Tibial artery (tissue), 4 donors: ENCODE measurements at regions not wholly inside any gene's neighbourhood (a gene's known extent, or its start where the extent isn't known, plus 50 kb on each side); places are given as distances from the start of the nearest gene placed in this dataset.
A peak's percentile ranks its signal among the peaks of the same experiment; 100 is the strongest.

Source experiments
- DNase-seq, 2 donors: peaks; one replicate each; pipeline ENCODE4 v3.0.0-alpha.2; 2019
- H3K27ac ChIP-seq, 2 donors: fragments of 200-600 bp; sonication (generic) in 1 of 2; 1 replicate in 1 of 2; 2 replicates in 1 of 2; pipeline ENCODE4 v1.5.1; 2018 to 2019; ENCODE audit warnings: mild to moderate bottlenecking in 1 of 2
- H3K27me3 ChIP-seq, 2 donors: fragments of 200-600 bp; sonication (generic) in 1 of 2; one replicate each; pipeline versions ENCODE4 v1.5.1 to v1.6.0; 2016 to 2019
- H3K36me3 ChIP-seq, 3 donors: fragments of 200-600 bp; sonication (generic) in 2 of 3; one replicate each; pipeline ENCODE4 v1.5.1; 2016 to 2019; ENCODE audit warnings: mild to moderate bottlenecking in 2 of 3
- H3K4me1 ChIP-seq, 4 donors: fragments of 200-600 bp; sonication (generic) in 2 of 4; 1 replicate in 3 of 4; 2 replicates in 1 of 4; pipeline ENCODE4 v1.5.1; 2016 to 2019
- H3K4me3 ChIP-seq, 2 donors: fragments of 200-600 bp; sonication (generic) in 1 of 2; 1 replicate in 1 of 2; 2 replicates in 1 of 2; pipeline ENCODE4 v1.5.1; 2018 to 2019; ENCODE audit warnings: mild to moderate bottlenecking in 2 of 2
- H3K9me3 ChIP-seq, 3 donors: fragments of 200-600 bp; sonication (generic) in 1 of 3; one replicate each; pipeline ENCODE4 v1.5.1; 2016 to 2019
- CTCF ChIP-seq, 2 experiments: fragments of 200-600 bp in 1 of 2; fragments of 450-650 bp in 1 of 2; IDR thresholded peaks; one replicate each; pipeline ENCODE4 v1.5.1; 2017 to 2019; ENCODE audit warnings: antibody characterized with exemption in 2 of 2, mild to moderate bottlenecking in 1 of 2, moderate library complexity in 1 of 2
- intact Hi-C: fragments of 100-400 bp; cut with DNase I; formaldehyde crosslinking; loops from one replicate; pipeline ENCODE4 v1.15.0; 2023; ENCODE audit warnings: low total_unique reads

- no peaks in the 10 kb centered on the region for H3K27me3 ChIP-seq
- TF ChIP-seq CTCF (IDR thresholded peaks at IDR 0.05), result no peak
- no peak for DNase-seq
- intact Hi-C loops, result no loop called here
- no peak overlapping the region for H3K4me3 ChIP-seq
- no peaks in the 10 kb centered on the region for H3K4me1 ChIP-seq
- H3K27ac ChIP-seq, result no peak overlapping the region
- no peaks in the 10 kb centered on the region for H3K36me3 ChIP-seq
- H3K9me3 ChIP-seq, result no peaks in the 10 kb centered on the region
These were observed 103.4 kb upstream of the NUDT7 start for GRCh38 chr16:77618951-77619350.

GRCh38 chr16:77624085-77624484 is 98.2 kb upstream of the NUDT7 start:
- Histone ChIP-seq H3K36me3 (no peaks in the 10 kb centered on the region), H3K27me3 (peaks cover 0 to 3% of the 10 kb centered on the region in 2 donors), H3K4me1 (no peaks in the 10 kb centered on the region), H3K27ac (no peak overlapping the region), H3K4me3 (no peak overlapping the region), H3K9me3 (no peaks in the 10 kb centered on the region)
- intact Hi-C loops, result no loop called here
- TF ChIP-seq CTCF (IDR thresholded peaks at IDR 0.05), result no peak
- no peak for DNase-seq

GRCh38 chr16:77636615-77637014 is 85.7 kb upstream of the NUDT7 start:
- no peaks in the 10 kb centered on the region for H3K9me3 ChIP-seq
- no peaks in the 10 kb centered on the region for H3K27me3 ChIP-seq
- H3K27ac ChIP-seq, result peak overlapping the region; percentile 69 to 82
- intact Hi-C loops, result no loop called here
- no peak for TF ChIP-seq CTCF (IDR thresholded peaks at IDR 0.05)
- no peak overlapping the region for H3K4me3 ChIP-seq
- DNase-seq, result no peak
- peaks cover 0 to 33% (median 12%) of the 10 kb centered on the region in 4 donors for H3K4me1 ChIP-seq
- H3K36me3 ChIP-seq, result no peaks in the 10 kb centered on the region

- Histone ChIP-seq H3K36me3 (no peaks in the 10 kb centered on the region), H3K27ac (peak overlapping the region; percentile 69 to 82), H3K27me3 (no peaks in the 10 kb centered on the region), H3K4me3 (peak overlapping the region; percentile 17 to 18), H3K9me3 (no peaks in the 10 kb centered on the region), H3K4me1 (peaks cover 0 to 33% (median 12%) of the 10 kb centered on the region in 4 donors)
- no peak for DNase-seq
- TF ChIP-seq CTCF (IDR thresholded peaks at IDR 0.05), result no peak
- intact Hi-C loops, result no loop called here
These were observed 84.4 kb upstream of the NUDT7 start for GRCh38 chr16:77637940-77638339.

- Histone ChIP-seq H3K4me3 (no peak overlapping the region), H3K4me1 (peaks cover 0 to 10% (median 5%) of the 10 kb centered on the region in 4 donors), H3K9me3 (no peaks in the 10 kb centered on the region), H3K36me3 (no peaks in the 10 kb centered on the region), H3K27me3 (no peaks in the 10 kb centered on the region), H3K27ac (no peak overlapping the region)
- TF ChIP-seq CTCF (IDR thresholded peaks at IDR 0.05), result no peak
- DNase-seq, result no peak
- intact Hi-C loops, result no loop called here
These were observed 79.1 kb upstream of the NUDT7 start for GRCh38 chr16:77643176-77643575.

GRCh38 chr16:77645764-77646163 is 76.5 kb upstream of the NUDT7 start:
- no peaks in the 10 kb centered on the region for H3K4me1 ChIP-seq
- no peak overlapping the region for H3K4me3 ChIP-seq
- H3K36me3 ChIP-seq, result no peaks in the 10 kb centered on the region
- H3K27ac ChIP-seq, result no peak overlapping the region
- TF ChIP-seq CTCF (IDR thresholded peaks at IDR 0.05), result no peak
- intact Hi-C loops, result no loop called here
- DNase-seq, result no peak
- H3K27me3 ChIP-seq, result no peaks in the 10 kb centered on the region
- no peaks in the 10 kb centered on the region for H3K9me3 ChIP-seq
